ENCODE measurements at regions not wholly inside any gene's neighbourhood (a gene's known extent, or its start where the extent isn't known, plus 50 kb on each side); places are given as distances from the start of the nearest gene placed in this dataset.

DNA sequence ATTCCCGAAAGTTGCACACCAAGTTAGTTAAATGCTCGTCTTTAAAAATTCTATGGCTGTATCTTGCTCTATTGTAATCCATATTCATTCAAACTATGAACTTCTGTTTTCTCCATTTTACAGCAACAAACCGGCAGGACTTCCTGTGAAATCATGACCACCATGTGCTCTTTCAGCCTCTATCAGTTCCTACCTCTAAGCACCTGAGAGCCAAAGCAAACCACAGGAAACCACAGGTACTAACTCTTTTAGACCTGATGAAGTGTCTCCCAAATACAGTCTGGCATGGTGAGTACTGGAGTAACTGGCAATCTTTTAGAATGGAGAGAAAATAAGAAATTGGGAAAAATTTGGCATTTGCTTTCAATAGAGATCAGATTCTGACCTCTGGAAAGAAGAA, 186.5 kb upstream of the SLITRK3 start:
- TF ChIP-seq, protein P1, sequence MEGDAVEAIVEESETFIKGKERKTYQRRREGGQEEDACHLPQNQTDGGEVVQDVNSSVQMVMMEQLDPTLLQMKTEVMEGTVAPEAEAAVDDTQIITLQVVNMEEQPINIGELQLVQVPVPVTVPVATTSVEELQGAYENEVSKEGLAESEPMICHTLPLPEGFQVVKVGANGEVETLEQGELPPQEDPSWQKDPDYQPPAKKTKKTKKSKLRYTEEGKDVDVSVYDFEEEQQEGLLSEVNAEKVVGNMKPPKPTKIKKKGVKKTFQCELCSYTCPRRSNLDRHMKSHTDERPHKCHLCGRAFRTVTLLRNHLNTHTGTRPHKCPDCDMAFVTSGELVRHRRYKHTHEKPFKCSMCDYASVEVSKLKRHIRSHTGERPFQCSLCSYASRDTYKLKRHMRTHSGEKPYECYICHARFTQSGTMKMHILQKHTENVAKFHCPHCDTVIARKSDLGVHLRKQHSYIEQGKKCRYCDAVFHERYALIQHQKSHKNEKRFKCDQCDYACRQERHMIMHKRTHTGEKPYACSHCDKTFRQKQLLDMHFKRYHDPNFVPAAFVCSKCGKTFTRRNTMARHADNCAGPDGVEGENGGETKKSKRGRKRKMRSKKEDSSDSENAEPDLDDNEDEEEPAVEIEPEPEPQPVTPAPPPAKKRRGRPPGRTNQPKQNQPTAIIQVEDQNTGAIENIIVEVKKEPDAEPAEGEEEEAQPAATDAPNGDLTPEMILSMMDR (IDR thresholded peaks at IDR 0.05) = no peak
- no peak for TF ChIP-seq ZFX (IDR thresholded peaks at IDR 0.05; ENCODE audit: borderline replicate concordance)

All from 22Rv1 (cell line).